Kasumi-1 (cell line): ENCODE measurements at regions not wholly inside any gene's neighbourhood (a gene's known extent, or its start where the extent isn't known, plus 50 kb on each side); places are given as distances from the start of the nearest gene placed in this dataset.
"Not testable (repeated sequence)": the region's sequence is repeated elsewhere in the genome, so short reads cannot be mapped to it uniquely, and the experiment has no call there.

ENCODE experiments used
- DNase-seq, 2 experiments: peaks; one replicate each; lab custom pipeline; 2025; lab: John Stamatoyannopoulos, UW

GRCh38 chr20:51185861-51186260 is 163.0 kb upstream of the KCNG1 start:
- no peak for DNase-seq

DNA sequence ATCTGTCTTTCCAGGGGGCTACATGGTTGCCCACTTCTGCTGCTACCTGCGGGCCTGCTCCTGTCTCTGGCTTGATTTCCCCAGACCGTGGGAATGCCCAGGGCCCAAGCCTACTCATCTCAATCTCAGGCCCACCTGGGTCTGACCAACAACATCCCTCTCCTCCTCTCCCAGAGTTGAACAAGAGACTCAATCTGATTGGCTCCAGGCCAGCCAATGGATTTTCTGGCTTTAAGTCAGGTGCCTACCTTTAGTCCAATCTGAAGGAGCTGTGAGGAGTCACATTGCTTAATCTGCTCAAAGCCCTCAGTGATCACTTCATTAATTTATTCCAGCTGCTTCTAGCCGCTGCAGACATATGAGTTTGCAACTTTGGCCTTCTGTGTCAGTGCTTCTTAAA is 162.4 kb upstream of the KCNG1 start:
- no peak for DNase-seq

DNA sequence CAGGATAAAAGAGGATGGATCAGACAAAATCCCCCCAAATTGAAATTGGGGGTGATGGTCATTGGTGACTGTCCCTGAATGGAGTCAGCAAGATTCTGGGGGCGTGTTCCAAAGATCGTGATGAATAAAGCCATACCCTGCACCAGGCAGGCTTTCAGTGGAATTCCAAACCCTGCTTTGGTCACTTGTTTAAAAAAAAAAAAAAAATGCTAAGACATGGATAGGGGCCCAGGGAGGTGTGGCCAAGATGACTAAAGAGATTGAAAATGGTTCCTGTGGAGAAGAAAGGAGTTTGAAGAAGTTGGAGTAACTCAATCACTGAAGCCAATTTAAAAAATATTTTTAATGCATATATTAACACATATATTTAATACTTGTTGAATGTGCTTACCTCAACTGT is 161.4 kb upstream of the KCNG1 start:
- no peak for DNase-seq

- DNase-seq: no peak
Measured at GRCh38 chr20:51183451-51183850, 160.5 kb upstream of the KCNG1 start.

GRCh38 chr20:51182571-51182970 is 159.7 kb upstream of the KCNG1 start:
- DNase-seq: no peak

GRCh38 chr20:51178153-51178552 is 155.2 kb upstream of the KCNG1 start:
- DNase-seq: no peak

DNA sequence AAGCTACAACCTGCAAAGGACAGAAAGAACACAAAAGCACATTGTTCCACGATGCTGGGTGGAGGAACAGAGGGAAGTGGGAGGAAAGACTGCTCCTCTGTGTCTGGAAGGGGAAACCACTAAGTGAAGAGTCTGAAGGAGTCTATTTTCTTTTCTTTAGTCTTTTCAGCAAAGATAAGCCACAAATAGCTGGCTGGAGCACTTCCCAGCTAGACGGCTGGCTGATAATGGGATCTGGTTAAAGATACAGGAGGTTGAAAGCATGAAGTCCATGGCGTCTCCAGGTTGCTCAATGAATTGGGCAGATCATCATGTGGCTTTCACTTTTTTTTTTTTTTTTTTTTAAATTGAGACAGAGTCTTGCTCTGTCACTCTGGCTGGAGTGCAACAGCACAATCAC is 154.0 kb upstream of the KCNG1 start:
- no peak for DNase-seq

DNA sequence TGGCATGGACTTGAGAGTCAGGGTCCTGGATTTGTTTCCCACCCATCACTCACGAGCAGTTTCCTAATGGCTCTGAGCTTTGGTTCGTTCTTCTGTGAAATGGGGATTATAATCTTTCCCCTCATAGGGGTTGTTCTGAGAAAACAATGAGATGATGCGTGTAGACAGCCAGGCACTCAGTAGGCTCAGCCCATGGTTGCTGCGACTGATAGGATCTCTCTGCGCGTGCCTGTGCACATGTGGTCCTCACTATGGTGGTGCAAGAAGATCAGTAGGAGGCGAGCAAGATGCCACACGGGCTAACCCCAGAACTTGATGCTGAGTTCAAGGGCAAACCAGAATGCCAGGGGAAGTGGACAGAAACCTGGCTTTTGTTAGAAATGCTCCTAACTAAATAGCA is 153.5 kb upstream of the KCNG1 start:
- DNase-seq: no peak

GRCh38 chr20:51175724-51176123 is 152.8 kb upstream of the KCNG1 start:
- no peak for DNase-seq

GRCh38 chr20:51175156-51175555 is 152.2 kb upstream of the KCNG1 start:
- DNase-seq: no peak

GRCh38 chr20:51174536-51174935 is 151.6 kb upstream of the KCNG1 start:
- DNase-seq: no peak

GRCh38 chr20:51172558-51173428 is 149.9 kb upstream of the KCNG1 start:
- no peak for DNase-seq

DNA sequence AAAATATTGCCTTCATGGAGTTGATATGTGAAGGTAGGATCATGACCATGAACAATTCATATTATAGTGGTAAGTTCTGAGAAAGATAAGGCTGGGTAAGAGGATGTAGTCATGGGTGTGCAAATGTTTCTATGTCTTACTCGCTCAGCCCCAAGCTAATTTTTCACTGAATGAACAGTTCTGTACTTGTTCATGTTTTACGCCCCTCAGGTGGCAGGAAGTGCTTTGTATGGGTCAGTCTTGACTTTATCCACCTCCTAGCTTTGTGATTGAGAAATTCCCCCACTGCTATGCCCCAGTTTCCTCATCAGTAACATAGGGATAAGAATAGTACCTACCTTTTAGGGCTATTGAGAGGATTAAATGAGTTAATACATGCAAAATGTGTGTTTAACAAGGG is 148.2 kb upstream of the KCNG1 start:
- DNase-seq: no peak

DNA sequence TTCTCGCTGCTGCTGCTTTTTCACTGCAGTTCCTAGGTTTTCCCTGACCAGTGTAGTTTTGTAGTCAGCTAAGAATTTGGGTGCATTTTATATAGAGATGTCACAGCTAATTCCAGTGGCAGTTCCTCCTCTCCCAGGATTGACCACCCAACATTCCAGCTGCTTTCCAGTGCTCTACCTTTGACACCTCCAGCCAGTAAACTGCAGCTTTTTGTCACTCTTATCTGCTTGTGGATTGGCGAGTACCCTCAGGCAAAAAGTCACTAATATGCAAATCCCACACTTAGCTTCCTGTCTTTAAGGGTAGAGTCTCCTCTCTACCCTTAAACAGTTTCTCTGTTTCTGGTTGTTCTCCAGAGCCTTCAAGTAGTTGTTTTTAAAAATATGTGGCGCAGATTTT is 146.9 kb upstream of the KCNG1 start:
- no peak for DNase-seq

DNA sequence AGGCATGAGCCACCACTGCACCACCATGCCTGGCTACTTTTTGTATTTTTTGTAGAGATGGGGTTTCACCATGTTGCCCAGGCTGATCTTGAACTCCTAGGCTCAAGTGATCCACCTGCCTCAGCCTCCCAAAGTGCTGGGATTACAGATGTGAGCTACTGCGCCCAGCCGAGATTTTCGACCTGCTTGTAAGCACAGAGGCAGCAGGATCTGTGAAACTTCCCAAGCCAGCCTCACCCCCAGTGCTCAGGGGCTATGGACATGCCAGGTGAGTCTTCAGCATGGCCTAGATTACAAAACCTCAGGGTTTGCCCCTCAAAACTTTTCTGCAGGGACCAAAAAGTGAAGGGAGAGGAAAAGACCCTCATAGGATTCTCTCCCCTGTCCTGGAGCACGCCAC is 145.0 kb upstream of the KCNG1 start:
- DNase-seq: not testable (repeated sequence)

GRCh38 chr20:51166489-51166888 is 143.6 kb upstream of the KCNG1 start:
- no peak for DNase-seq

DNA sequence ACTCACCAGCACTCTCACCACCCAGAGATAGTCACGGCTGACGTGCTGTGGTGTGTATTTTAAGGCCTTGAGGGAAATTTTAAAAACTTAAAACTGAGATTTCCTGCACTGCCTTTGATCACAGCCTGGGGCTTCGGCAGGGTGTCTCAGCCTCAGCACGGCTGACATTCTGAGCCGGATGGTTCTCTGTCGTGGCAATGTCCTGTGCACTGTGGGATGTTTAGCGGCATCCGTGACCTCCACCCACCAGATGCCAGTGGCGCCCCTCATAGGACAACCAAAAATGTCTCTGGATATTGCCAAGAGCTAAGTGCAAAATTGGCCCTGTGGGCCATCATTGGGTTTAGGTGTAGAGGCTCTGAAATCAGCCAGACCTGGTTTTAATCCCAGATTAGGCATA is 142.2 kb upstream of the KCNG1 start:
- DNase-seq: no peak

DNA sequence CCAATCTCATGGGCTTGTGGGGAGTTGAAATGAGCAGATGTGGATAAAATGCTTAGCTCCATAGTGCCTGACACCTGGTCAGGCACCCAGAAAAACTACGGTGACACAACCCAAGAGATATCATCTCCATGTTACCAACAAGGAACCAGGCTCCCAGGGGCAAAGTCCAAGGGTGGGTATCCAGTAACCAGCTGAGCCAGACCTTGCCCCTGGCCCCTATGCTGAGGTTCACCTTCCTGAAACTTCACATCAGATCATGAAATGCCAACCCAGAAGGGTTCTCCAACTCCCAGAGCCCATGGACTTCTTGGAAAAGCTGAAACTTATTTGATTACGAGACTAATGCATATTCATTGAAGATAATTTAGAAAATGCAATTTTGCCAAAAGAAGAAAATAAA is 141.8 kb upstream of the KCNG1 start:
- no peak for DNase-seq

- DNase-seq: no peak
Measured at GRCh38 chr20:51163996-51164600, 141.2 kb upstream of the KCNG1 start.

DNA sequence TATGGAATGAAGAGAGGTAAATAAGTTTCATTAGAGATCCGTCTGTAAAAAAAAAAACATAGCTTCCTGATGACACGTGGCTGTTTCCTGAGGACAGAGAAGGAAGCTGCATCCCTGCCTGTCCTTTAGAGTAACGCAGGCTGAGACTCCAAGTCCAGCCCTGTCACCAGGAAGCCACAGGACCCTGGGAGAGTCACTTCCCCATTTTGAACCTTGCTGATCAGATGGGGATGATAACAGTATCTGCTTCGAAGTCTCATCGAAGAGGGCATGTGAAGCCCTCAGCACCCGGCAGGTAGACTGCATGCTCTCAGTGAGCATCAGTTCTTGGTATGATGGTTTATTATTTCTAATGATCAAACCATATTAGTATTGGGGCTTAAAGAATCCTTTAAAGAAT is 139.1 kb upstream of the KCNG1 start:
- peak in 1 of 2 experiments; percentile 7 for DNase-seq

- DNase-seq: no peak
Measured at GRCh38 chr20:51160821-51161220, 137.9 kb upstream of the KCNG1 start.

GRCh38 chr20:51159981-51160380 is 137.1 kb upstream of the KCNG1 start:
- no peak for DNase-seq

DNA sequence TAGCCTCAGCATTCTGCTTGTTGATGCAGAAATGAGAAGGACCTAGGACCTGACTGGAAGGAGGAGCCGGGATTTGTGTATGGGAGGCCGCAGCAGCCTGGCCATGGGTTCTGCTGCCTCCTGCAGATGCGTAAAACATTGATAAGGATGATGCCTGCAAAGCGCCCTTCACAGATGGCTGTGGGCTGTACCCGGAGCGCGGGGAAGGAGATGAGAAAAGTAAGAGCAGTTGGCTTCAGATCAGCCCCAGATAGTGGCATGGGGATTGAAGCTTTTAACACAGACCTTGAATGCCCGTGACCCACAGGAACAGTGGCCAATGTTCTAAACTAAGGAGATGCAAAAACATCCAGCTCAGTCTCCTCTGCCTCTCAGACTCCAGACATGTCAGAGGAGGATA is 136.4 kb upstream of the KCNG1 start:
- DNase-seq: no peak

DNA sequence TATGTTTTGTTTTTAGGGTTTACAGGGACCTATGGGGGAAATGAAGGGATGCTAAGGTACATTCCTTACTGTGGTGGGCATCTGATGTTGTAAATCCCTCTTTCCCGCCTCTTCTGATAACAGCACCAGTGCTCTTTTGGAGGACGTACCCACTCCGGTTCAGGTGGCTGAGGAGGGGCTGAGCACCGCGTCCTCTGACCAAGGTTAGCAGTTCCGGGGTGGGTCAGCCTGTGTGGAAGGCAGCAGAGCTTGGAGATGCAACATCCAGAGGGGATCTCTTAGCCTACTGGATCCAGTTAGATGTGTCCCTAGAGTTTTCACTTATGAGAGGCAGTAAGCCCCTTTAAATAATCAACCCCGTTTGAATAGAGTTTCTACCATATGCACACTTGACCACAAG is 135.3 kb upstream of the KCNG1 start:
- DNase-seq: no peak
